Breast epithelium (tissue), 4 donors: ENCODE measurements at regions not wholly inside any gene's neighbourhood (a gene's known extent, or its start where the extent isn't known, plus 50 kb on each side); places are given as distances from the start of the nearest gene placed in this dataset.

Experiments used
- DNase-seq, 2 donors: peaks; one replicate each; pipeline ENCODE4 v3.0.0-alpha.2; 2019; ENCODE audit warnings: low spot score in 2 of 2
- H3K27ac ChIP-seq, 2 donors: fragments of 200-600 bp; sonication (generic) in 1 of 2; one replicate each; pipeline ENCODE4 v1.5.1; 2016 to 2019; ENCODE audit warnings: mild to moderate bottlenecking in 1 of 2
- H3K27me3 ChIP-seq, 2 donors: fragments of 200-600 bp; sonication (generic) in 1 of 2; one replicate each; pipeline versions ENCODE4 v1.5.1 to v1.6.0; 2017 to 2019; ENCODE audit warnings: control low read depth in 1 of 2, mild to moderate bottlenecking in 1 of 2
- H3K36me3 ChIP-seq: fragments of 200-600 bp; one replicate; pipeline ENCODE4 v1.5.1; 2019
- H3K4me1 ChIP-seq, 2 donors: fragments of 200-600 bp; sonication (generic); one replicate each; pipeline ENCODE4 v1.5.1; 2016 to 2019; ENCODE audit warnings: control low read depth in 1 of 2
- H3K4me3 ChIP-seq, 3 donors: fragments of 200-600 bp; sonication (generic); 1 replicate in 2 of 3; 2 replicates in 1 of 3; pipeline ENCODE4 v1.5.1; 2016 to 2019; ENCODE audit warnings: mild to moderate bottlenecking in 3 of 3, moderate library complexity in 2 of 3
- H3K9me3 ChIP-seq, 2 donors: fragments of 200-600 bp; sonication (generic) in 1 of 2; one replicate each; pipeline ENCODE4 v1.5.1; 2016 to 2019; ENCODE audit warnings: control low read depth in 1 of 2
- CTCF ChIP-seq, 3 donors: fragments of 450-650 bp; IDR thresholded peaks; one replicate each; pipeline ENCODE4 v1.5.1; 2016 to 2017; ENCODE audit warnings: antibody characterized with exemption in 3 of 3, mild to moderate bottlenecking in 3 of 3, moderate library complexity in 3 of 3
- POLR2A ChIP-seq: fragments of 450-650 bp; IDR thresholded peaks from one replicate; pipeline ENCODE4 v1.6.1; 2016; ENCODE audit warnings: antibody characterized with exemption, mild to moderate bottlenecking, moderate library complexity
- POLR2AphosphoS5 ChIP-seq, 3 donors: sonication (generic); formaldehyde crosslinking; IDR thresholded peaks; one replicate each; pipeline ENCODE4 v1.6.1; 2017; ENCODE audit warnings: antibody characterized with exemption in 3 of 3
- intact Hi-C: fragments of 100-400 bp; cut with DNase I; formaldehyde crosslinking; loops from one replicate; pipeline ENCODE4 v1.15.1; 2023; ENCODE audit warnings: low total_unique reads

- Histone ChIP-seq H3K9me3 (no peaks in the 10 kb centered on the region), H3K4me3 (no peak overlapping the region), H3K4me1 (no peaks in the 10 kb centered on the region), H3K27ac (no peak overlapping the region), H3K36me3 (no peaks in the 10 kb centered on the region), H3K27me3 (no peaks in the 10 kb centered on the region)
- intact Hi-C loops = no loop called here
- TF ChIP-seq POLR2AphosphoS5 (IDR thresholded peaks at IDR 0.05) (no peak), POLR2A (no peak), CTCF (IDR thresholded peaks at IDR 0.05) (no peak)
- no peak for DNase-seq
Measured at GRCh38 chr9:115766370-115766955, 387.1 kb upstream of the PAPPA start.

DNA sequence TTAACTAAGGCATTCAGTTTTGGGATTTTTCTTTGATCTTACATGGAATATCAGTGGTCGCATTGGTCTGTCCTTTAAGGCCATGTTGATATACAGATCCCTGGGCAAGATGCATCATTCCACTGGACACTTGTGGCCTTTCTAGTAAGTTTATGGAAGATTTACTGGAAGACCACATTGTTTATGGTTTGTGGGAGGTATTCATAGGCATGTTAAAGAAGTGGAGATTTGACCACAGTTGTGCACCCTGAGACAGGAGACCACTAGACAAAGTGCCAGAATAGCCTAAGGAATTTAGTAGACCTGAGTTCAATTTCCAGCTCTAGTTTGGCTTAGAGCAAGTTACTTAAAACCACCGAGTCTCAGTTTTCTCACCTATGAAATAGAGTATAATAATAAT, 383.1 kb upstream of the PAPPA start:
- Histone ChIP-seq H3K27ac (no peak overlapping the region), H3K27me3 (no peaks in the 10 kb centered on the region), H3K4me3 (no peak overlapping the region), H3K9me3 (no peaks in the 10 kb centered on the region), H3K36me3 (no peaks in the 10 kb centered on the region), H3K4me1 (no peaks in the 10 kb centered on the region)
- intact Hi-C loops = no loop called here
- DNase-seq = no peak
- TF ChIP-seq POLR2A (no peak), POLR2AphosphoS5 (IDR thresholded peaks at IDR 0.05) (no peak), CTCF (IDR thresholded peaks at IDR 0.05) (no peak)

GRCh38 chr9:115775659-115776058, 377.9 kb upstream of the PAPPA start:
- no peak overlapping the region for H3K4me3 ChIP-seq
- H3K27me3 ChIP-seq = no peaks in the 10 kb centered on the region
- intact Hi-C loops = no loop called here
- H3K27ac ChIP-seq = no peak overlapping the region
- TF ChIP-seq POLR2A (no peak), POLR2AphosphoS5 (IDR thresholded peaks at IDR 0.05) (no peak), CTCF (IDR thresholded peaks at IDR 0.05) (no peak)
- H3K4me1 ChIP-seq = no peaks in the 10 kb centered on the region
- DNase-seq = no peak
- no peaks in the 10 kb centered on the region for H3K9me3 ChIP-seq
- no peaks in the 10 kb centered on the region for H3K36me3 ChIP-seq

DNA sequence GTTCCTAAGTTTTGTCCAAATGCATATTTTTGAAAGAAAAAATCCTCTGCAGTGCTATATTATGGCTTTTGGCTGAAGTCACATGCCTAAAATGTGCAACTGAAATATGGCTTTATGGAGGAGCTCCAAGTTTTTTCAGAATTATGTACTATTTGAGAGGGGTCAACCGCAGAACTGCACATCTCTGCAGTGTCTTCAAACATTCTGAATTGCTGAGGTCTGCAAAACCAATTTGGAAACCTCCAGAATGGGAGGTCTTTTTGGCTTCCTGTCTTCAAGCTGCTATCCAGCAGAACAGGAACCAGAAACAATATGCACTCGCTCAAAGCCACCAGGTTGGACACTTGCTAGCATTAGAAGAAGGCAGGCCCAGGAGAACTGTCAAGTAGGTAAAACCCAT, 376.0 kb upstream of the PAPPA start:
- intact Hi-C loops = no loop called here
- Histone ChIP-seq H3K4me3 (no peak overlapping the region), H3K9me3 (no peaks in the 10 kb centered on the region), H3K27ac (no peak overlapping the region), H3K4me1 (no peaks in the 10 kb centered on the region), H3K27me3 (no peaks in the 10 kb centered on the region), H3K36me3 (no peaks in the 10 kb centered on the region)
- DNase-seq = no peak
- no peak for TF ChIP-seq POLR2AphosphoS5 (IDR thresholded peaks at IDR 0.05)
- no peak for TF ChIP-seq CTCF (IDR thresholded peaks at IDR 0.05)
- no peak for TF ChIP-seq POLR2A

- intact Hi-C loops = no loop called here
- H3K4me1 ChIP-seq = no peaks in the 10 kb centered on the region
- H3K9me3 ChIP-seq = no peaks in the 10 kb centered on the region
- TF ChIP-seq POLR2A (no peak), CTCF (IDR thresholded peaks at IDR 0.05) (no peak), POLR2AphosphoS5 (IDR thresholded peaks at IDR 0.05) (no peak)
- H3K4me3 ChIP-seq = no peak overlapping the region
- DNase-seq = no peak
- no peaks in the 10 kb centered on the region for H3K27me3 ChIP-seq
- no peaks in the 10 kb centered on the region for H3K36me3 ChIP-seq
- no peak overlapping the region for H3K27ac ChIP-seq
Measured at GRCh38 chr9:115781070-115781736, 372.4 kb upstream of the PAPPA start.
